OCI-LY7 (cell line): ENCODE measurements at regions not wholly inside any gene's neighbourhood (a gene's known extent, or its start where the extent isn't known, plus 50 kb on each side); places are given as distances from the start of the nearest gene placed in this dataset.

ENCODE experiments used
- BruUV-seq: library from RNA; stranded (reverse); fragments of 400-500 nt; replicated peaks from 2 replicates; lab custom pipeline; 2021; lab: Mats Ljungman, UMichigan
- CTCF ChIA-PET: fragments of 300-600 bp; sonication (Branson Sonifier 250); formaldehyde crosslinking; loops from one replicate; lab custom pipeline; 2022; ENCODE audit warnings: antibody characterized with exemption; ENCODE audit not compliant: unreplicated experiment; lab: Charles Lee
- POLR2A ChIA-PET: fragments of 300-600 bp; sonication (Branson Sonifier 250); formaldehyde crosslinking; loops from one replicate; lab custom pipeline; 2022; ENCODE audit warnings: antibody characterized with exemption; lab: Charles Lee
- DNase-seq: peaks from one replicate; pipeline ENCODE4 v3.0.0-alpha.2; 2015; ENCODE audit warnings: low spot score
- H2AFZ ChIP-seq: fragments of 200-600 bp; sonication (generic), shearing (Covaris generic); 2 replicates; pipeline ENCODE4 v1.6.1; 2014; ENCODE audit warnings: mild to moderate bottlenecking, antibody characterized with exemption, low read length, moderate library complexity
- H3K27ac ChIP-seq: fragments of 200-600 bp; sonication (generic); 2 replicates; pipeline ENCODE4 v1.5.1; 2014; ENCODE audit warnings: mixed run types, low read depth, mild to moderate bottlenecking, moderate library complexity, low read length, inconsistent platforms; ENCODE audit not compliant: poor library complexity, severe bottlenecking
- H3K36me3 ChIP-seq: fragments of 200-600 bp; sonication (generic); 2 replicates; pipeline ENCODE4 v1.6.1; 2014; ENCODE audit warnings: mild to moderate bottlenecking, antibody characterized with exemption, low read length, moderate library complexity, mixed read lengths; ENCODE audit not compliant: insufficient read depth
- H3K4me1 ChIP-seq: fragments of 200-600 bp; sonication (generic); 2 replicates; pipeline ENCODE4 v1.5.1; 2014; ENCODE audit warnings: mild to moderate bottlenecking, low read length; ENCODE audit not compliant: insufficient read depth, poor library complexity, severe bottlenecking
- H3K4me2 ChIP-seq: fragments of 200-600 bp; sonication (generic); 2 replicates; pipeline ENCODE4 v1.6.1; 2014; ENCODE audit warnings: mild to moderate bottlenecking, low read length
- H3K4me3 ChIP-seq: fragments of 200-600 bp; sonication (generic); 2 replicates; pipeline ENCODE4 v1.5.1; 2014; ENCODE audit warnings: mild to moderate bottlenecking, low read depth, low read length; ENCODE audit not compliant: poor library complexity, severe bottlenecking
- H3K79me2 ChIP-seq: fragments of 200-600 bp; sonication (generic); 2 replicates; pipeline ENCODE4 v1.6.1; 2016; ENCODE audit warnings: low read depth, mild to moderate bottlenecking, low read length, moderate library complexity, mixed read lengths; ENCODE audit not compliant: insufficient read depth
- H3K9me2 ChIP-seq: fragments of 200-600 bp; sonication (generic); 2 replicates; pipeline ENCODE4 v1.6.1; 2016; ENCODE audit warnings: mild to moderate bottlenecking, low read length, mixed read lengths; ENCODE audit not compliant: insufficient read depth
- H3K9me3 ChIP-seq: fragments of 200-600 bp; sonication (generic); 2 replicates; pipeline ENCODE4 v1.6.1; 2014; ENCODE audit warnings: mild to moderate bottlenecking, mixed run types, low read length, mixed read lengths
- H4K20me1 ChIP-seq: fragments of 200-600 bp; sonication (generic); 2 replicates; pipeline ENCODE4 v1.6.1; 2014; ENCODE audit warnings: mild to moderate bottlenecking, antibody characterized with exemption, low read length, moderate library complexity, mixed read lengths; ENCODE audit not compliant: insufficient read depth
- EZH2phosphoT487 ChIP-seq: fragments of 200-600 bp; sonication (generic); IDR thresholded peaks from 2 replicates; pipeline ENCODE4 v1.6.1; 2018; ENCODE audit warnings: low read depth, borderline replicate concordance, mild to moderate bottlenecking, mixed run types, antibody characterized with exemption, low read length, moderate library complexity, mixed read lengths
- intact Hi-C: fragments of 100-400 bp; cut with micrococcal nuclease; formaldehyde crosslinking; loops from one replicate; pipeline ENCODE4 v1.10.0; 2022; ENCODE audit not compliant: unreplicated experiment
- TF ChIP-seq, protein P1 (sequence below): fragments of 200-600 bp; sonication (generic); conservative IDR thresholded peaks from 2 replicates; pipeline ENCODE4 v1.5.1; 2014; ENCODE audit warnings: mild to moderate bottlenecking, antibody characterized with exemption, low read length, moderate library complexity, mixed read lengths

DNA sequence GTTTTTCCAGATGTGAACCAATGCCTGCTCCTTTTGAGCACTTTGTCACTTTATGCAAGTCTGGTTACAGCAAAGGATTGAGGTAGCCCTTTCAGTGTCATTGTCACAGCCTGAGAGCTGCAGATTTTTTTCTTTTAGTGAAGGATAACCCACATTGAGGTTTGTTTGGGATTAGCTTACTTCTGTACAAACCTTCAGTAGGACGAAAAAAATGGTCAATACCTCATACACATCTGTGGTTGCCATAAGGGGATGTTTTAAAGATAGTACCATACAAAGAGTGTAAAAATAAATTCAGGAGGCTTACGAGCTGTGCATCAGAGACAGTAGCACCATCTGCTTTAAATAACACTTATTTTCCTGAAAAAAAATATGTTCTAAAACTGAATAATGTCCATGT lies 566.0 kb downstream of the AJAP1 start:
- no TSS peak for BruUV-seq
- intact Hi-C loops: loop anchor here (5.0 to 10.0 kb wide), 3 partner anchors 426 to 1318 kb away; partner anchors contain the start of gene C1orf174

DNA sequence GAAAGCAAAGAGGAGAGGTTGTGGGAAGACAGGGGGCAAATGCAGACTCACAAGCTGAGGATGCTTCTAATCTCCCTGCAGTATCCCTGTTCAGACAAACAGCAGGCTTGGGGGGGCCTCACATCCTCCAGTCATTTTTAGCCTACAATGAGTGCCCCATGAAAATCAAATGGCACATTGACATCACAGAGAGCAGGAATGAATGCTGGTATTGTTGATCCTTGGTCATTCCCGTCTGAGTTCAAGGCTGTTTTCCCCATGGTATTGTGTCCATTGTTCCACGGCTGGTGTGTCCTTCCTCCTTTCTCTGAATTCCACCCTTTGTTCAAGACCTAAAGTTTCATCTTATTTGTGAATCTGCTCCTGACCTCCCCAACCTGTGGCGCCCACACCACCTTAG lies 545.6 kb downstream of the AJAP1 start:
- no peaks in the 10 kb centered on the region for H3K9me2 ChIP-seq
- H3K27ac ChIP-seq: no peak overlapping the region
- no peak for TF ChIP-seq EZH2phosphoT487
- TF ChIP-seq, protein P1, sequence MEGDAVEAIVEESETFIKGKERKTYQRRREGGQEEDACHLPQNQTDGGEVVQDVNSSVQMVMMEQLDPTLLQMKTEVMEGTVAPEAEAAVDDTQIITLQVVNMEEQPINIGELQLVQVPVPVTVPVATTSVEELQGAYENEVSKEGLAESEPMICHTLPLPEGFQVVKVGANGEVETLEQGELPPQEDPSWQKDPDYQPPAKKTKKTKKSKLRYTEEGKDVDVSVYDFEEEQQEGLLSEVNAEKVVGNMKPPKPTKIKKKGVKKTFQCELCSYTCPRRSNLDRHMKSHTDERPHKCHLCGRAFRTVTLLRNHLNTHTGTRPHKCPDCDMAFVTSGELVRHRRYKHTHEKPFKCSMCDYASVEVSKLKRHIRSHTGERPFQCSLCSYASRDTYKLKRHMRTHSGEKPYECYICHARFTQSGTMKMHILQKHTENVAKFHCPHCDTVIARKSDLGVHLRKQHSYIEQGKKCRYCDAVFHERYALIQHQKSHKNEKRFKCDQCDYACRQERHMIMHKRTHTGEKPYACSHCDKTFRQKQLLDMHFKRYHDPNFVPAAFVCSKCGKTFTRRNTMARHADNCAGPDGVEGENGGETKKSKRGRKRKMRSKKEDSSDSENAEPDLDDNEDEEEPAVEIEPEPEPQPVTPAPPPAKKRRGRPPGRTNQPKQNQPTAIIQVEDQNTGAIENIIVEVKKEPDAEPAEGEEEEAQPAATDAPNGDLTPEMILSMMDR: no peak
- H4K20me1 ChIP-seq: no peaks in the 10 kb centered on the region
- CTCF ChIA-PET: no interaction called here
- no peaks in the 10 kb centered on the region for H3K36me3 ChIP-seq
- H2AFZ ChIP-seq: no peak overlapping the region
- intact Hi-C loops: no loop called here
- H3K79me2 ChIP-seq: no peaks in the 10 kb centered on the region
- H3K4me1 ChIP-seq: no peaks in the 10 kb centered on the region
- H3K9me3 ChIP-seq: no peaks in the 10 kb centered on the region
- BruUV-seq: no TSS peak
- POLR2A ChIA-PET: no interaction called here
- H3K4me3 ChIP-seq: no peak overlapping the region
- no peak for DNase-seq
- no peak overlapping the region for H3K4me2 ChIP-seq

More for the DNA sequence above, 566.0 kb downstream of the AJAP1 start:
- Histone ChIP-seq H4K20me1 (no peaks in the 10 kb centered on the region), H2AFZ (peak overlapping the region; percentile 54), H3K9me2 (no peaks in the 10 kb centered on the region), H3K4me2 (peak overlapping the region; percentile 70), H3K79me2 (no peaks in the 10 kb centered on the region), H3K27ac (peak overlapping the region; percentile 99), H3K4me3 (peak overlapping the region; percentile 50), H3K36me3 (no peaks in the 10 kb centered on the region), H3K9me3 (peaks cover 7% of the 10 kb centered on the region; the same call in 1 of the 2 replicates), H3K4me1 (peaks cover 70% of the 10 kb centered on the region)
- TF ChIP-seq, protein P1: no peak
- TF ChIP-seq EZH2phosphoT487: no peak
- ChIA-PET CTCF (no interaction called here), POLR2A (interaction anchor here (0.6 to 1.7 kb wide), 7 partner anchors 8 to 51 kb away, joined by 3 to 9 read pairs (median 3); no protein-coding TSS in a partner anchor)
- DNase-seq: peak; percentile 80

DNA sequence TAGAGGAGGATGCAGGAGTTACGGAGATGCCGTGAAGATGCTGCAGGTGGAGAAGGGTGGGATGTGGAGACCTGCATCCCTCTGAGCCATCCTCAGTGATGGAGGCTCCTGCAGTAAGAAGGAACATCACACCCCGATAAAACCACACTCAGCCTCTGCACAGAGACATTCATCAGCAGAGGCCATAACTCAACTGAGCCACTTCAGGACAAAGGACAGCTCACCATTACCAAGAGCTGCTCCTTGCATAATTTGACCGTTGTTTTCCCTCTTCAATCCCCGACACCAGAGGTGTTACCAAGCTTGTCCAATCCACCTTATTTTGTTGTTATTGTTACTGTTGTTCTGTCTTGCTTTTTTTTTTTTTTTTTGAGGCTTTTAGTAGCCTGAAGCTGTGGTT lies 543.9 kb downstream of the AJAP1 start:
- no peak for DNase-seq
- TF ChIP-seq, protein P1: no peak
- no peak for TF ChIP-seq EZH2phosphoT487
- Histone ChIP-seq H3K9me3 (no peaks in the 10 kb centered on the region), H3K4me2 (no peak overlapping the region), H3K79me2 (no peaks in the 10 kb centered on the region), H3K36me3 (no peaks in the 10 kb centered on the region), H3K9me2 (no peaks in the 10 kb centered on the region), H3K4me1 (no peaks in the 10 kb centered on the region), H3K27ac (no peak overlapping the region), H4K20me1 (no peaks in the 10 kb centered on the region), H3K4me3 (no peak overlapping the region), H2AFZ (no peak overlapping the region)
- no TSS peak for BruUV-seq
- CTCF ChIA-PET: no interaction called here
- intact Hi-C loops: no loop called here
- POLR2A ChIA-PET: interaction anchor here (1.3 kb wide), 1 partner anchor 14 kb away, joined by 3 read pairs; no protein-coding TSS in a partner anchor
